ENCODE measurements at regions not wholly inside any gene's neighbourhood (a gene's known extent, or its start where the extent isn't known, plus 50 kb on each side); places are given as distances from the start of the nearest gene placed in this dataset.
A peak's percentile ranks its signal among the peaks of the same experiment; 100 is the strongest.

DNA sequence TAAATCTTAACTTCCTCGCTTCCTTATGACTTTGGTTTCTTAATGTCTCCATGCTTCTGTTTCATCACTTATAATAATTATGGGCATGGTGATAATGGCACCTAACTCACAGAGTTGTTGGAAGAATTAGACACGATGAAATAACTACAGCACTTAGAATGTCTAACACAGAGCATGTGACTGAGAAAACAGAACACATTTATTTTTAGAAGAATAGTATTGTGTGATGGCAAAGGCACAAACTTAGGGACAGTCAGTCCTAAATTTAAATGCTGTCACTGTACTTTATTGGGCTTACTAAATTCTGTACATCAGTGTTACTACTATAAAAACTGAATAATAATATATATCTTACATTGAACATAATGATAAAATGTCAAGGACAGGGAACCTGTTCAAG, 391.1 kb upstream of the JAG1 start:
- H3K4me3 ChIP-seq (ENCODE audit: control insufficient read depth, low read depth, low read length) = no peak overlapping the region
- TF ChIP-seq, protein P1, sequence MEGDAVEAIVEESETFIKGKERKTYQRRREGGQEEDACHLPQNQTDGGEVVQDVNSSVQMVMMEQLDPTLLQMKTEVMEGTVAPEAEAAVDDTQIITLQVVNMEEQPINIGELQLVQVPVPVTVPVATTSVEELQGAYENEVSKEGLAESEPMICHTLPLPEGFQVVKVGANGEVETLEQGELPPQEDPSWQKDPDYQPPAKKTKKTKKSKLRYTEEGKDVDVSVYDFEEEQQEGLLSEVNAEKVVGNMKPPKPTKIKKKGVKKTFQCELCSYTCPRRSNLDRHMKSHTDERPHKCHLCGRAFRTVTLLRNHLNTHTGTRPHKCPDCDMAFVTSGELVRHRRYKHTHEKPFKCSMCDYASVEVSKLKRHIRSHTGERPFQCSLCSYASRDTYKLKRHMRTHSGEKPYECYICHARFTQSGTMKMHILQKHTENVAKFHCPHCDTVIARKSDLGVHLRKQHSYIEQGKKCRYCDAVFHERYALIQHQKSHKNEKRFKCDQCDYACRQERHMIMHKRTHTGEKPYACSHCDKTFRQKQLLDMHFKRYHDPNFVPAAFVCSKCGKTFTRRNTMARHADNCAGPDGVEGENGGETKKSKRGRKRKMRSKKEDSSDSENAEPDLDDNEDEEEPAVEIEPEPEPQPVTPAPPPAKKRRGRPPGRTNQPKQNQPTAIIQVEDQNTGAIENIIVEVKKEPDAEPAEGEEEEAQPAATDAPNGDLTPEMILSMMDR (conservative IDR thresholded peaks at IDR 0.05; ENCODE audit: control insufficient read depth, insufficient read depth, low read depth, low read length) = no peak
- no peak for DNase-seq (ENCODE audit: low read depth)

DNA sequence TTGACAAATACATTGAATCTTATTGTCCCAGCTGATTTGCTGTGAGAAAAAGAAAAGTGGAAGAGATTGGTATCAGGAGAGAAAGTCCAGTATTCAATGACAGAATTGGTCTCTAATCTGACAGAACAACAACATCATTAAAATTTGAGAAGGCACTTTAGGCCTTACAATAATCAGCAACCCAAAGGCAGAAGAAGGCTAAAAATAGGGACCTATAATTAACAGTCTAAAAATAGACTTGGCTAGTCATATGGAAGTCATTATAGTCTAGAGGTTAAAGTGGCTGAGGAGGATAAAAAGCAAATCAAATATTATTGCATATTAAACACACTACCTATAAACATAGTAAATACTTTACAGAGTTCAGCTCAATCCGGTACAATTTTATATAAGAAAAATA, 393.6 kb upstream of the JAG1 start:
- DNase-seq (ENCODE audit: low read depth) = peak; percentile 6
- TF ChIP-seq, protein P1 (conservative IDR thresholded peaks at IDR 0.05; ENCODE audit: control insufficient read depth, insufficient read depth, low read depth, low read length) = no peak
- H3K4me3 ChIP-seq (ENCODE audit: control insufficient read depth, low read depth, low read length) = no peak overlapping the region

DNA sequence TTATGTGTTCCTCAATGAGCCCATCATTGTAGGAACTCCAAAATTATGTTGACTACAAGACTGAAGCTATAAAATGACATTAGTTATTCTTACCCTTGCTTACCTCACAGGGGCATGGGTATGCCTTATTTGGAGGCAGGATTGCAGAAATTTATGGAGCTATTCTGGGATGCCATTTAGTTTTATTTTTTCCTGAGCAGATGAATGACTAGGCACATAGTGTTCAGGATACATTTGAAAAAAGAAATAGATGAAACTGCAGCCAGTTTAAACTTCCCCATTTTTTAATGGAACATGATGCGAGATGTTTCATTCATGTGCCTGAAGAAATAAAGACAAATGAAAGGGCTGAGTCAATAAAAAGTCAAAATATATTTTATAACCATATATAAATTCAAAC, 399.2 kb upstream of the JAG1 start:
- DNase-seq (ENCODE audit: low read depth) = no peak
- no peak overlapping the region for H3K4me3 ChIP-seq (ENCODE audit: control insufficient read depth, low read depth, low read length)
- TF ChIP-seq, protein P1 (conservative IDR thresholded peaks at IDR 0.05; ENCODE audit: control insufficient read depth, insufficient read depth, low read depth, low read length) = no peak

DNA sequence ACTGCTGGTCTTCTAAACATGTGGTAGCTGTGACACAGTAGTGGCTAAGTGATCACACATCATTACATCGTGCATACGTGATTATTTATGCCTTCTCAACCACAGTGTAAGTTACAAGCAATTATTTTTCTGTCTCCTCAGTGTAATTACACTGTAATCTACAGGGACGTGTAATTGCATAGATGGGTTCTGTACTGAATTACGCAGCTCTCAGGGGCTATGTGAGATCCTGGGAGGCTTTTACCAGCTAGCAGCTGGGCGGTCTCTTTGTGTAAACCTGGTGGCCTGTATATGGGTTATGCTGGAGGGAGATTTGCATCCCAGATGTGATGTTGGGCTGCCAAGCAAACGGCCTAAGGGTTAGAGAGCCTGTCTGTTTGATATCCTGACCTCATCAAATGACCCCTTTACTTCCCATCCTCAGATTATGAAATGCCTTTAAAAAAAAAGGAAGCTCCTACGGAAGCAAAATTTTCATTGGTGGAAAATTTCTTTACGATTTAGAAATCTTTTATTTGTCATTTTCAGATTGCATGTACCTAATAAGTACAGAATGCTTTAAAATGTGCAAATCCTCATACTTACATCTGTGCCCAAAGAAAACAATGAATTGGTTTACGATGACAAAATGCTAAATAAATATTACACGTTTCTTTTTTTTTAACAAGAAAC, 402.8 kb upstream of the JAG1 start:
- H3K4me3 ChIP-seq (ENCODE audit: control insufficient read depth, low read depth, low read length) = no peak overlapping the region
- TF ChIP-seq, protein P1 (conservative IDR thresholded peaks at IDR 0.05; ENCODE audit: control insufficient read depth, insufficient read depth, low read depth, low read length) = no peak
- no peak for DNase-seq (ENCODE audit: low read depth)

DNA sequence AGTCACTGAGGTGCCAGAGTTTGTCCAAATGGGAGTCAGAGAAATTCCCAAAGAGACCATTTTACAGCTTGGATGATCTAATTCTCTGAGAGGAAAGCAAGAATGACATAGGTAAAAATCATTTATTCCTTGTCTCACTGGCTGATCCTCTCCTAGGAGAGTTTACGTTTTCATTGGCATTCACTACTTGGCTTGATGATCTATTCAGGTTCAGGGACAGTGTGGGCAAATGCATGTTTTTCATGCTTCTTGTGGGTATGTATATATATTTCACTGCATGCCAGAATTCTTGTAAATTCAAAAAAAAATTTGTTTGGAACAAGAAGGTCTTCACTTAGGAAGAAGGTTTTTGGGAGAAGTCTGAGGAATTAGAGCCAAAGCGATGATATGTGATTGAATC, 403.4 kb upstream of the JAG1 start:
- no peak for DNase-seq (ENCODE audit: low read depth)
- TF ChIP-seq, protein P1 (conservative IDR thresholded peaks at IDR 0.05; ENCODE audit: control insufficient read depth, insufficient read depth, low read depth, low read length) = no peak
- H3K4me3 ChIP-seq (ENCODE audit: control insufficient read depth, low read depth, low read length) = no peak overlapping the region

DNA sequence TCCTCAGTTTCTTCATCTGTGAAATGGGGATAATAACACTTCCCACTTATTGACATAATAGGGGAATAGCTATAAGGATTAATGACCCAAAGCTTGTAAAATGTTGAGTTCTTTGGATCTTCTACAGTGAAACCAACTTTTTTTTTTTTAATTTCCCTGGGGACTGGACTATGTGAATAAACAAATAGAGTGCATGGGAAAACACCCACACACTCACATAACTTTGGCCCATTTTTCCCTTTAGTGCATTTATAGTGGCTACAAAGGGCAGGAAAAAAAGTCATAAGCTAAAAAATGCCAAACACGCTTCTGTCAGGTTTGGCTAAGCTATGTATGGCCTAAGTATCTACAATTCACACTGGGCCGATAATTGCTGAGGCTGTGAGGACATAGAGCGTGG, 406.2 kb upstream of the JAG1 start:
- no peak overlapping the region for H3K4me3 ChIP-seq (ENCODE audit: control insufficient read depth, low read depth, low read length)
- TF ChIP-seq, protein P1 (conservative IDR thresholded peaks at IDR 0.05; ENCODE audit: control insufficient read depth, insufficient read depth, low read depth, low read length) = no peak
- DNase-seq (ENCODE audit: low read depth) = peak; percentile 37

Measured in fibroblast of mammary gland (primary cell).